ENCODE measurements at regions not wholly inside any gene's neighbourhood (a gene's known extent, or its start where the extent isn't known, plus 50 kb on each side); places are given as distances from the start of the nearest gene placed in this dataset.

DNA sequence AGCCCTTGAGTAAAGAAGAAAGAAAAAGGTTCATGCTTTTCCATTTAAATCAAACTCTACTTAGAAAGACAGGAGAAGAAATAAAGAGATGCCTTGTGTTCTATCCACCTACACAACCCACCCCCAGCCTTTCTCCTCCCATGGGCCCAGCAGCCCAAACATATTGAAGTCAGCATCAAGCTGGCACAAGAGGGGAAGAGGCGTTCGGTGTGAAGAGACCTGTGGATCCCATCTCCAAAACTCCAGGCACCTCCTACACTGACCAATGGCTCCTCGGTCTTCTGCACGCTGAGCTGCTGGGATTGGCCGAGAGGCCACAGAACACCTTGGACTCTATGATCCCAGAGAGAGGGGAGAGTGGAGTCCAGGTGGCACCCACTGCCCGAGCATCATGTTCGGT lies 66.0 kb upstream of the CELF2 start:
- no peaks in the 10 kb centered on the region for H3K9me3 ChIP-seq
- in situ Hi-C loops (cut with MboI; ENCODE audit: low sequenced_read_pairs), result no loop called here
- no peaks in the 10 kb centered on the region for H3K4me1 ChIP-seq
- H3K27me3 ChIP-seq (ENCODE audit: low read depth), result peaks cover 12% of the 10 kb centered on the region; the same call in 1 of the 2 replicates
- no peaks in the 10 kb centered on the region for H3K36me3 ChIP-seq (replicated peaks)
- no peak overlapping the region for H3K4me3 ChIP-seq
- no peak for DNase-seq (ENCODE audit: low spot score in 2 of 2)

GRCh38 chr10:10952800-10953199 lies 64.9 kb upstream of the CELF2 start:
- Histone ChIP-seq H3K4me3 (no peak overlapping the region), H3K4me1 (no peaks in the 10 kb centered on the region), H3K36me3 (replicated peaks) (no peaks in the 10 kb centered on the region), H3K27me3 (ENCODE audit: low read depth) (peaks cover 12% of the 10 kb centered on the region; the same call in 1 of the 2 replicates), H3K9me3 (no peaks in the 10 kb centered on the region)
- in situ Hi-C loops (cut with MboI; ENCODE audit: low sequenced_read_pairs), result no loop called here
- no peak for DNase-seq (ENCODE audit: low spot score in 2 of 2)

DNA sequence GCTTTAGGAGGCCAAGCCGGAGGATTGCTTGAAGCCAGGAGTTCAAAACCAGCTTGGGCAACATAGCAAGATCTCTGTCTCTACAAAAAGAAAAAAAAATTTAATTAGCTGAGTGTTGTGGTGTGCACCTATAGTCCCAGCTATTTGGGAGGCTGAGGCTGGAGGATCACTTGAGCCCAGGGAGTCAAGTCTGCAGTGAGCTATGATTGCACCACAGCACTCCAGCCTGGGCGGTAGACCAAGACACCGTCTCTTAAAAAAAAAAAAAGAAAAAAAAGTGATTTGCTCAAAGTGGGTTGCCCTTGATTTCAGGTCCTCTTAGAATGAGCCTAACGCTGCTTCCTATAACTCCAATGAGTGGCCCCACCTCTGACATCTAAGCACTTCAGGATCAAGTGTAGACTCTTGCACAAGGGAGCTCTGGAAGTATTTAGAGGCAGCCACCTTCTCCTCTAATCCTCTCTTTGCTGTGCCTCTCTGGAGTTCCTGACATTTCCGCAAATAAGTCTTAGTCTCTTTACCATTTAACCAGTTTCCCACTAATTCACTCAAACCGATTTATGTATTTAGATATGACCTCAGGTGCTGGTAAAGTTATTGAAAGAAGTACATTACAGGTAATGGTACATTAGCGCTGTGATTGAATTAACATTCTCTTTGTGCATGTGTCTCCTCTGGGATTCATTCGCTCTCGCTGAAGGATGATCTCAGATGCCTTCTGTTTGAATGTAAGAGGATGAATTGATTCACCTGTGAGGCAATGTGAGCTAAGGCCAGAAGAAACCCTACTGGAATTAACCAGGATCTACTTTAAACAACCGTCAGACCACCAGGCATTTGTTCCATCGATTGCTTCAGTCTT lies 60.8 kb upstream of the CELF2 start:
- Histone ChIP-seq H3K4me3 (no peak overlapping the region), H3K4me1 (no peaks in the 10 kb centered on the region), H3K36me3 (replicated peaks) (no peaks in the 10 kb centered on the region), H3K9me3 (no peaks in the 10 kb centered on the region), H3K27me3 (ENCODE audit: low read depth) (peaks cover 12% of the 10 kb centered on the region; the same call in 1 of the 2 replicates)
- in situ Hi-C loops (cut with MboI; ENCODE audit: low sequenced_read_pairs), result no loop called here
- DNase-seq (ENCODE audit: low spot score in 2 of 2), result no peak

- H3K4me3 ChIP-seq, result no peak overlapping the region
- no peaks in the 10 kb centered on the region for H3K36me3 ChIP-seq (replicated peaks)
- in situ Hi-C loops (cut with MboI; ENCODE audit: low sequenced_read_pairs), result no loop called here
- no peaks in the 10 kb centered on the region for H3K4me1 ChIP-seq
- no peak for DNase-seq (ENCODE audit: low spot score in 2 of 2)
- H3K27me3 ChIP-seq (ENCODE audit: low read depth), result peaks cover 12% of the 10 kb centered on the region; the same call in 1 of the 2 replicates
- H3K9me3 ChIP-seq, result no peaks in the 10 kb centered on the region
Measured at GRCh38 chr10:10958041-10958440, 59.6 kb upstream of the CELF2 start.

GRCh38 chr10:10959666-10960065 lies 58.0 kb upstream of the CELF2 start:
- Histone ChIP-seq H3K4me1 (no peaks in the 10 kb centered on the region), H3K4me3 (no peak overlapping the region), H3K27me3 (ENCODE audit: low read depth) (peaks cover 9% of the 10 kb centered on the region; the same call in 1 of the 2 replicates), H3K36me3 (replicated peaks) (no peaks in the 10 kb centered on the region), H3K9me3 (no peaks in the 10 kb centered on the region)
- no peak for DNase-seq (ENCODE audit: low spot score in 2 of 2)
- in situ Hi-C loops (cut with MboI; ENCODE audit: low sequenced_read_pairs), result no loop called here

GRCh38 chr10:10960534-10960933 lies 57.1 kb upstream of the CELF2 start:
- no peak for DNase-seq (ENCODE audit: low spot score in 2 of 2)
- H3K4me1 ChIP-seq, result no peaks in the 10 kb centered on the region
- in situ Hi-C loops (cut with MboI; ENCODE audit: low sequenced_read_pairs), result no loop called here
- H3K4me3 ChIP-seq, result no peak overlapping the region
- H3K27me3 ChIP-seq (ENCODE audit: low read depth), result peaks cover 6% of the 10 kb centered on the region; the same call in 1 of the 2 replicates
- no peaks in the 10 kb centered on the region for H3K36me3 ChIP-seq (replicated peaks)
- no peaks in the 10 kb centered on the region for H3K9me3 ChIP-seq

DNA sequence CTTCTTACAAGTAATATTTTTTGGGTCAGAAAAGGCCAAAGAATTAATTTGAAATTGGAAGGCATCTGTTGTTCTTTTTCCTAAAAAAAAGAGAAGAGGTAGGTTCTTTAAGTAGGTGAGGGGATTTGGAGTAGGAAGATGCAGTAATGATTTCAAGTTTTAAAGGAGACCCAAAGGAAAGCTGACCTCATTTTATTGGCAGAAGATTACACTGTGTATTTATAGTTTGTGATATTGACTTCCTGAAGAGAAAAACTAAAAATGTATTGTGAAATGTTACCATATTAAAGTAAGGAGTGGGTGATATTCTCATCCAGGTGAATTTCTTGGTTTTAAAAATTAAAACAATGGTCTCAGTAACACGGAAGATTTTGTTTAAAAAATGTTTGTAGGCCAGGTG lies 56.6 kb upstream of the CELF2 start:
- Histone ChIP-seq H3K9me3 (no peaks in the 10 kb centered on the region), H3K4me3 (no peak overlapping the region), H3K27me3 (ENCODE audit: low read depth) (peaks cover 2% of the 10 kb centered on the region; the same call in 1 of the 2 replicates), H3K4me1 (no peaks in the 10 kb centered on the region), H3K36me3 (replicated peaks) (no peaks in the 10 kb centered on the region)
- in situ Hi-C loops (cut with MboI; ENCODE audit: low sequenced_read_pairs), result no loop called here
- DNase-seq (ENCODE audit: low spot score in 2 of 2), result no peak

DNA sequence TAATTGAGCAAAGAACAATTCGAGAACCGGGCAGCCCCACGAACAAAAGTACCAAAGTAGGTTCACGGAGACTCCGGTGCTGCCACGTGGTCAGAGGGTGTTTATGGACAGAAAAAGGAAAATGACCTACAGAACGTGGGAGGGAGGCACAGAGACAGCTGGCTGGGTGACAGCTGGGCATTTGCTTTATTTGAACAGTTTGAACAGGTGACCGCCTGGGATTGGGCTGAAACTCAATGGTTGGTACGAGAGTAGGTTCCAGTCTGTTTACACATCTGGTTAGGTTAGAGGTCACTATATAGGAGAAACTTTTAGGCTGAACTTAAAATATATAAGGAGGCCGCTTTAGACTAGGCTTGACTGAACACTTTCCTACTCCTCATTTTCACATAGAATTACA lies 50.6 kb upstream of the CELF2 start:
- Histone ChIP-seq H3K27me3 (ENCODE audit: low read depth) (no peaks in the 10 kb centered on the region), H3K9me3 (no peaks in the 10 kb centered on the region), H3K4me1 (no peaks in the 10 kb centered on the region; the same call in 1 of the 2 replicates), H3K4me3 (no peak overlapping the region), H3K36me3 (replicated peaks) (no peaks in the 10 kb centered on the region)
- DNase-seq (ENCODE audit: low spot score in 2 of 2), result no peak
- in situ Hi-C loops (cut with MboI; ENCODE audit: low sequenced_read_pairs), result no loop called here

DNA sequence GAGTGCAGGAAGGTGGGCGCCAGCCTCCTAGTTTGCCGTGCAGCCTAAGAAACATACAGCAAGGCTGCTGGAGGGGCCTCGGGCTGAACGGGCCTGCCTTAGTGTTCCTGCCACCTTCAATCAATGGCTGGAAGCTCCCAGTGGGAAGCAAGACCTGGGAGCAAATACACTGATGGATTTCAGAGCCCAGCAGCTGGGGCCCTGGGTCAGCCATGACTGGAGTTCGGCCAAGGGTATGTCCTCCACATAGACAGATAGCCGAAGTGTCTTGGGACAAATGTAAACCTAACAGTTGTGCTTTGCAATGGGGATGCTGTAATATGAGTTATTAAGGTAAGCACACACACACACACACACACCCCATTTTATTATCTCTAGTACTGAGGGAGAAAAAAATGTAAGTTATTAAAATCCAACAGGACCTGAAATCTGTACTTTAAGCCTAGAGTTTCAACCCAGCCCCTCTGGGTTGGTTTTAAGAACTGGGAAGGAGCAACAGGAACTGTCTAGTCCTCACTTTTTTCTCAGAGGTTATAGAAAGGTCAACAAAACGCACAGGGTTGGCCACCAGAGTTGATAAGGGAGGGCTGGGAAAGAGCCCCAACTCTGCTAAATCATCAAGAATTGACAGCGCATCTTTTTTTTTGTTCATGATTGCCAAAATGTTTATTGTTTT lies 50.0 kb upstream of the CELF2 start:
- in situ Hi-C loops (cut with MboI; ENCODE audit: low sequenced_read_pairs), result no loop called here
- Histone ChIP-seq H3K4me3 (no peak overlapping the region), H3K4me1 (no peaks in the 10 kb centered on the region; the same call in 1 of the 2 replicates), H3K27me3 (ENCODE audit: low read depth) (no peaks in the 10 kb centered on the region), H3K36me3 (replicated peaks) (no peaks in the 10 kb centered on the region), H3K9me3 (no peaks in the 10 kb centered on the region)
- DNase-seq (ENCODE audit: low spot score in 2 of 2), result no peak

All from HAP-1 (cell line).